Activated CD4-positive, alpha-beta T cell treated with anti-CD3 and anti-CD28 coated beads, Interleukin-2, amount 50 U/mL, for 4 hours (primary cell): ENCODE measurements at regions not wholly inside any gene's neighbourhood (a gene's known extent, or its start where the extent isn't known, plus 50 kb on each side); places are given as distances from the start of the nearest gene placed in this dataset.

Experiments
- DNase-seq, 2 experiments: peaks; one replicate each; pipeline ENCODE4 v3.0.0-alpha.2; 2020

- no peak for DNase-seq
Measured at GRCh38 chr3:10555263-10555662, 49.9 kb upstream of the ATP2B2 start.

GRCh38 chr3:10556312-10556711 is 50.9 kb upstream of the ATP2B2 start:
- no peak for DNase-seq

GRCh38 chr3:10557250-10557649 is 51.9 kb upstream of the ATP2B2 start:
- DNase-seq = no peak

GRCh38 chr3:10557781-10558373 is 52.5 kb upstream of the ATP2B2 start:
- DNase-seq = no peak

GRCh38 chr3:10558736-10559135 is 53.4 kb upstream of the ATP2B2 start:
- DNase-seq = no peak

- DNase-seq = no peak
Measured at GRCh38 chr3:10560060-10560861, 54.9 kb upstream of the ATP2B2 start.

- DNase-seq = no peak
Measured at GRCh38 chr3:10561162-10561945, 56.0 kb upstream of the ATP2B2 start.

GRCh38 chr3:10561946-10562560 is 56.7 kb upstream of the ATP2B2 start:
- DNase-seq = no peak

GRCh38 chr3:10563396-10563795 is 58.0 kb upstream of the ATP2B2 start:
- no peak for DNase-seq

GRCh38 chr3:10565814-10566213 is 60.4 kb upstream of the ATP2B2 start:
- no peak for DNase-seq

- DNase-seq = no peak
Measured at GRCh38 chr3:10566451-10566850, 61.1 kb upstream of the ATP2B2 start.

GRCh38 chr3:10568549-10568948 is 63.2 kb upstream of the ATP2B2 start:
- DNase-seq = no peak

- no peak for DNase-seq
Measured at GRCh38 chr3:10570196-10570946, 65.0 kb upstream of the ATP2B2 start.

- DNase-seq = no peak
Measured at GRCh38 chr3:10574101-10574620, 68.8 kb upstream of the ATP2B2 start.

- DNase-seq = no peak
Measured at GRCh38 chr3:10575601-10576160, 70.3 kb upstream of the ATP2B2 start.

GRCh38 chr3:10577486-10577885 is 72.1 kb upstream of the ATP2B2 start:
- DNase-seq = no peak

GRCh38 chr3:10580426-10580825 is 75.0 kb upstream of the ATP2B2 start:
- no peak for DNase-seq

- no peak for DNase-seq
Measured at GRCh38 chr3:10581251-10581650, 75.9 kb upstream of the ATP2B2 start.

GRCh38 chr3:10581716-10582115 is 76.3 kb upstream of the ATP2B2 start:
- no peak for DNase-seq

- DNase-seq = no peak
Measured at GRCh38 chr3:10582733-10583132, 77.3 kb upstream of the ATP2B2 start.

GRCh38 chr3:10583798-10584708 is 78.7 kb upstream of the ATP2B2 start:
- DNase-seq = no peak
